ENCODE measurements at regions not wholly inside any gene's neighbourhood (a gene's known extent, or its start where the extent isn't known, plus 50 kb on each side); places are given as distances from the start of the nearest gene placed in this dataset.

DNA sequence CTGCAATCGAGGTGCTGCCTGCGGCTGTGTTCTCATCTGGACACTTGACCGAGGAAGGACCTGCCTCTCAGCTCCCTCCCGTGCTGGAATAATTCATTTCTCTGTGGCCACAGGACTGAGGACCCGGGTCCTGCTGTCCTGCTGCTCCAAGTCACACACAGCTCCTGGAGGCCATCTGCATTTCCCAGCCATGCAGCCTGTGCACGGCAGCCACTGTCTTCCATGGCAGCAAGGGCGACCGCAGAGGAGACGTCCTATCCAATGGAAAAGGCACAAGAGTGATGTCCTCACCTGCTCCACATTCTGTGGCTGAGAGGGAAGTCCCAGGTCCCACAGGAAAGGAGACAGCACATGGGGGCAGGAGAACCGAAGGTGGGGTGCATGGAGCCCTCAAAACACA lies 495.8 kb downstream of the BRD1 start:
- no peak for DNase-seq

DNA sequence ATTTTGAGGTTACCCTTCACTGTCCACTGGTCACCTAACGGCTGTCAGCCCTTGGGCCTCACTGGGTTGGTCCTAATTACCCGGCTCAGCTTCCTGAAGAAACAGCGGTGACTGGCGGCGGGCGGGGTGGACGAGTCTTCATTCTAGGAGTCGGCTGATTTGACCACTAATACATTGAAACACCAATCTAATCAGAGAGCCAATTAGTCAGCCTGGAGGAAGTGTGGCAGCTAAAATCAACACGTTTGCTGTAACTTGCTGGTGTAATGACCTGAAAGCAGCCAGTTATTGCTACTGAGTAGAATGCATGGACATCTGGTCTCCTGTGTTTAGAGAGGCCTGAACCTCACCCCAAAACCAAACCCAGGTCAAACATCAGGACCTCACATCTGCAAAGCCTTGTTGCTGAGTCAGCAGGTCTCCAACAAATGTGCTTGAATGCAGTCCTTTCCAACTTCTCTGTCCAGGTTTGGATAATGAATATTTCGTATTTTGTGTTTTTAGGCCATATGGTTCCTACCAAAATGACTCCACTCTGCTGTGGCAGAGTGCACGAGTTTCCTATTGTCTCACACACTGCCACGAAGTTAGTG lies 496.4 kb downstream of the BRD1 start:
- DNase-seq: no peak

GRCh38 chr22:49330421-49331222 lies 497.1 kb downstream of the BRD1 start:
- no peak for DNase-seq

GRCh38 chr22:49329636-49330035 lies 498.0 kb downstream of the BRD1 start:
- no peak for DNase-seq

- DNase-seq: no peak
Observed at GRCh38 chr22:49328630-49329405, 498.9 kb downstream of the BRD1 start.

DNA sequence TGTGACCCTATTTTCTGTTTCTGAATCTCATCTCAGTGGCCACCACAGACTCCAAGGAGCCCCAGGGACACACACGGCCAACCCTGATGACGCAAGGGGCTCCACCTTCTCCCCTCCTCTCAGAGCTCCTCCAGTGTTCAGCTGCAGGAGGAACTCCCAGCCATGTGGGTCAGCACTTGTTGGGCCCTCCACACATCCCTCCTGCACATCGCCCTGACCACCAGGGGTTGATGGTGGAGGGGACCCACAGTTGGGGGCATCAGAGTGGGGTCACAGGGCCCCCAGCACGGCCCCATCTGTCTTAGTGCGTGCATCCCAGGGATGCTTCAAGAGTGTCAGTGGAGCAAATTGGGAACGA lies 499.6 kb downstream of the BRD1 start:
- DNase-seq: no peak

DNA sequence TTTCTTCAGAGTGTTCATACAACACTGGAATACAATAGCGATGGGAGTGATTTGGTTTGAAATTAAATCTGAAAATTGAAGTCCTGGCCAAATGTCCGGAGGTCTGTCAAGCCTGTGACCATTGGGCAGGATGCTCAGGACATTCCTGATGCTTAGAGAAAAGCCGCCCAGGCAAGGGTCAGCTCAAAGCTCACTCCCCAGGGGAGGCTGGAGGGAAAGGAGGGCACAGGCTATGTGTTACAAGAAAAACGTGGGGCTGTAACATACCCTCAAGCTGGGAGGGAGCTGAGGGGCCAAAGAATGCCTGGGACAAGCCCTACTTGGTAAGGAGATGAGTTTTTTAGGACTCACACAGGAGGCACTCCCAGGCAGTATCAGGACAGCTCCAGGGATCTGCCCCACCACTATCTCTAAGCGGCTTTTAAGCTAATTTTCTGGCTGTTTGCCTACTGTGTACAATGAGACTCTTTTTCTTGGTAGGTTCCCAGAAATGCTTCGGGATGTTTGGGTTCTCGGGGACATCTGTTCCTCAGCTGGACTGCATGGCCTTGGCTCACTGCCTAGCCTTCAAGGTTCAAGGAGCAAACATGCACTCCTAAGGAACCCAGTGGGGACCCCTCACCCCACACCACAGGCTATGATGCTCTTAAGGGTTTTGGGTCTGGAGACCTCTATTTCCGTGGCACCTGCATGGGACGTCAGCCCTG lies 500.1 kb downstream of the BRD1 start:
- DNase-seq: no peak

DNA sequence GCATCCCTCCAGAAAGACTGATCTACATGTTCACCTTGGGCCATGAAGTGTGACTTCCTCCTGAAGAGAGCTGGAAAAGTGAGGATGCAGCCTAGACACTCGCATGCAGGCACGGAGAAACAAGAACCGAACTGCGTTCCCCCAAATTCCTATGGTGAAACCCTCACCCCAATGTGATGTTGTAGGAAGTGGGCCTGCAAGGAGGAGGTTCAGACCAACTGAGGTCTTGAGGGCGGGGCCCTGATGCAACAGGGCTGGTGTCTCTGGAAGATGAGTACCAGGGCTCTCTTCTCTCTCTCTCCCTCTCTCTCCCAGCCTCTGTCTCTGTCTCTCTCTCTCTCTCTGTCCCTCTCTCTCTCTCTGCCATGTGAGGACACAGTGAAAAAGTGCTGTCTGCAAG lies 501.1 kb downstream of the BRD1 start:
- DNase-seq: no peak

DNA sequence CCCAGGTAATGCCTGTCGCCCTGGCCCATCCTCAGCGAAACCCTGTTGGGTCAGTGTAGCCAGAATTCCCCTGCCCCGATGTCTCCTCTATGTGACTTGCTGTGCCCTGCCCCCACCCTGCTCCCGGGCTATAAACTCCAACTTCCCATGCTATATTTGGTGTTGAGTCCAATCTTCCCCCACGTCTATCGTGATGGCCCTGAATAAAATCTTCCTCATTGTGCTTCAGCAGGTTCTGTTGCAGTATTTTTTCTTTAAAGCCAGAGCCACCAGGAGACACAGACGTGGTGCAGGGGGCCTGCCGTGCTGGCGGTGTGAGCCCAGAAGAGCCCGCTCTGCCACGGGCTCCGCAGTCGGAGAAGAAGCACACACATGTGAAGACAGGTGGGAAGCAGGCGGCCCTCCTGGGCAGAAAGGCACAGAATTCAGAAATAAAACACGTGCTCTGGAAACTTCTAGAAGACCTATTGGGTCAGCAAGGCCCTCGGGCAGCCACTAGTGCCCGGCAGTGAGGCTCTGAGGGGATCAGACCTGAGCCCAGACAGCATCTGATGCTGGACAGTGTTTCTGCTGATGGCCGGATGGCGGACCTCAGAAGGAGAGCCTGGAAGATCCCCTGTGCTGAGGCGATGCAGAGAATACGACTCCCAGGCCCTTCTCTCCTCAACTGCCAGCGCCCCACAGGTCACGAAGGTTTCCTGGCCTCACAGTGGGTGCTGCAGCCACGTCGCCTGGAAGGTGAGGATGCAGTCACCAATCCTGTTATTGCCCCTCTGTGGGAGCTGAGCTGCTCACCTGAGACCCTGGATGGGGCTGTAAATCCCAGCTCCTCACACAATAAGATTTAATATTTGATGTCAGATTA lies 501.9 kb downstream of the BRD1 start:
- DNase-seq: no peak

DNA sequence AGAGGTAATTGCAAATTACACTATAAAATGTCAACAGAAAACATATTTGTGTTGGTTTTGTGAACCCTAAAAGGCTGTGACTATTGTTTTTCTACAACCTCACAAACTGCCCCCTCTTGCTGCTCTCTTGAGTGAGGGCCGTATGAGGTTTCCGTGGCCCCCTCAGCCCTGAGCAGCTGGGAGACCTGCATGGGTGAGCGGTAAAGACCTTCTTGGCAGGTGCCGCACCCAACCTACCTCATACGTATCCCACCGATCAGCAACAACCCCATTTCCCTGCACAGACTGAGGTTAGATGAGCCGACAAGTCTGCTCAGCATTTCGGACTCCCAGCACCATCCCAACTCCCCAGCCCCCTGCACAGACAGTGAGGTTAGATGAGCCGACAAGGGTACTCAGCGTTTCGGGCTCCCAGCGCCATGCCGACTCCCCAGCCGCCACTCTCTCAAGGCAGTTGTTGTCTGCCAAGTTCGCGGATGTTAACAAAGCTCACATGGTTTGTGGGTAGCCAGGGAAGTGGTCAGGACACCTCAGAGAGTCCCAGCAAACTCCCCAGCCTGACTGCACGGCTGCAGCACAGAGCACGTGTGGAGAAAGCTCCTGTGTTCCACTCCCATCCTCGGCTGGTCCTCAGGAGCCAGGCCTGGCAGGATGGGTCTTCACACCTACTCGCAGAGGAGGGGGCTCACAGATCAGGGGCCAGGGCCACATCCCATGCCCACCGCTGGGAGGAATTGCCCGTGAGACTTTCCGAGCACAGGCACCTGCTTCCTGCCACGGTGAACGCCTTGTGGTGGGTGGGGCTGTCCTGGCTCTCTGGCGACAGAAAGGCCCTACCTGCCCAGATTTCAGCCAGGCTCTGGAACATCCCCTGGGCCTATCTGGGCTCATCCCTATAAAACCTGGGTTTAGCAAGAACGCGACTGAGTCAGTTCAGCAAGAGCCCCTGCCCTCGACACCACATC lies 502.9 kb downstream of the BRD1 start:
- DNase-seq: no peak

GRCh38 chr22:49323751-49324415 lies 503.8 kb downstream of the BRD1 start:
- DNase-seq: no peak

GRCh38 chr22:49322861-49323622 lies 504.6 kb downstream of the BRD1 start:
- no peak for DNase-seq

DNA sequence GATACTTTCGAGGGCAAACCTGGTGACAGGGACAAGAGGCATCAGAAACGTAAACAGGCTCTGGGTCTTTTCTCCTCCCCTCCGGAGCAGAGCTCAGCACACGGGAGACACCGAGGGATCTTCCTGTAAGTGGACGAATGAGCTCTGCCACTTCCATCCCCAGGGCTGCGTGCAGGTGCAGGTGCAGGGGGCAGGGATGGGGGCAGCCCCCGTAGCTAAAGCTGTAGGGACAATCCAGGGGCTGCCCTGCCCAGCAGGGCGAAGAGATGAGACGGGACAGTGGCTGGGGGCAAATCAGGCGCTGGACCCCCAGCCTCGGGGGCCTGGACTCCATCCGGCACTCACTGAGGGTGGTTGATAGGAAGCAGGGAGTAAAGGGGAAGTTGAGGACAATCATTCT lies 505.4 kb downstream of the BRD1 start:
- no peak for DNase-seq

DNA sequence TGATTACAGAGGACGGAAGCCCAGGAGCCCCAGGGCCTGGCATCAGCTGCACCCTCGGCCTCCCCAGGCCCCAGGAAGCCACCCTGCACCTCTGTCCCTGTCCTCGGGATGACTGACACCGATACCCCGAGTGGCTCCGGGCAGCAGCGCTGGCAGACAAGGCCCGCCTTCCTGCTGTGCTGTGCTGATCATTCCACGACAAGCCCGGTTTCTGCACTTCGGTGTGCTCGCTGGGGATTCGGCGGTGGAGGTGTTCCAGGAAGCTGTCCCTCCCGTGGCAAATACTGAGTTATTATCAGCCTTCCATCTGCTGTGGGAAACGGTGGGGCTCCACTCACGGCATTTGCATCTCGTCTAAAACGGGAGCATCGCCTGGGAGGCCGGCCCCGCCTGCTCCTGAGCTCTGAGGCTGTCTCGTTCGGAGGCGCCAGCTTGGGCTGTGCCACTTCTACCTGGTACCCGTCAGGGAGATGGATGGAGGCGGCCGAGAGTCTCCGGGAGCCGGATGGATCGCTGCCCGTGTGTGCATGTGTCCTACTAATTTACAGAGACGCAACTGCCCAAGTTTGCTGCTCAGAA lies 506.1 kb downstream of the BRD1 start:
- DNase-seq: no peak

DNA sequence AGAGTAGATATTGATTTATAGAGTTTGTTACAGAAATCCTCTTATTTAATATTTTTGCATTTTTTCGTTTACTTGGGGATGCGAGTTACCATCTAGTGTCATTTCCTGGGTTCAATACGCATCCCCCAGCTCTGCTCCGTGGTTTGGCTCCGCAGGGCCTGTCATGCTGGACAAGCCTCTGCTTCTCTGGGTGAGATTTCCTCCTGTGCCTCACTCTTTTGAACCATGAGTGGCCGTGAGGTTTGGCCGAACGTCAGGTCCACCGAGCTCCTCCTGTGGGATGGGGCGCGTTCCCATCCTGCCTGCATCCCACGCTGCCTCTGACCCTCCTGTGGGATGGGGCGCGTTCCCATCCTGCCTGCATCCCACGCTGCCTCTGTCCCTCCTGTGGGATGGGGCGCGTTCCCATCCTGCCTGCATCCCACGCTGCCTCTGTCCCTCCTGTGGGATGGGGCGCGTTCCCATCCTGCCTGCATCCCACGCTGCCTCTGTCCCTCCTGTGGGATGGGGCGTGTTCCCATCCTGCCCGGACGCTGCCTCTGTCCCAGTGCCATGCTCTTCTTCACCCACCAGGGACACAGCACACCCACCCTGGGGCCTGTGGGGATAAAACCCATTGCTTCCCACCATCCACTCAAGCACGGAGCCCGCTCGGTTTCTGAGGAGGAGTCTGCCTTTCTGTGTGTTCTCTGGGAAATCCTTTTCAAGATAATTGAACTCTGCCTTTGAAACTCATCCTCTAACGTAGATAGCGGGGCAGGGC lies 506.8 kb downstream of the BRD1 start:
- no peak for DNase-seq

- peak in 1 of 2 experiments; percentile 1 for DNase-seq
Observed at GRCh38 chr22:49317369-49317768, 510.3 kb downstream of the BRD1 start.

- DNase-seq: no peak
Observed at GRCh38 chr22:49312601-49313000, 515.1 kb downstream of the BRD1 start.

DNA sequence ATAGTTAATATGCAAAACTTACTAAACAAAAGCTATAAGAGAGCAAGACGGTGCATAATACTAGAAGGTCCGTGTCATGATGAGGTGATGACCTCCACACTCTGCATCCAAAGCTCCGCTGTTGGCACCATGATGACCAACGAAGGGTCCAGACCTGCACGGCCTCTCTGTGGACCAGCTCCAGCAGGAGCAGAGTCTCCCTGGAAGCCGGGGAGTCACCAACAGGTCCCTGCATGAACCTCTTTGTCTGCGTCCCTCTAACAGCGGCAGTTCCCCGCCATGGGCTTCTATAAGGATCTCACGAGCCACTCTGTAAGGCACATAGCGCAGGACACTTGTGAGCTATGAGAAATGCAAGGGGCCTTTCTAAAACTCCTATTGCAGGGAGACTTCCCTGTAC lies 517.3 kb downstream of the BRD1 start:
- no peak for DNase-seq

GRCh38 chr22:49308300-49308699 lies 519.4 kb downstream of the BRD1 start:
- DNase-seq: no peak

Measured in SW 1271 (cell line).